HG03060 (cell line): ENCODE measurements at regions not wholly inside any gene's neighbourhood (a gene's known extent, or its start where the extent isn't known, plus 50 kb on each side); places are given as distances from the start of the nearest gene placed in this dataset.
"Not testable (repeated sequence)": the region's sequence is repeated elsewhere in the genome, so short reads cannot be mapped to it uniquely, and the experiment has no call there.

Experiments
- ATAC-seq: cut with Tn5 transposase; IDR thresholded peaks from one replicate; pipeline ENCODE4 v1.9.1; 2021; ENCODE audit warnings: low read depth, moderate number of reproducible peaks; ENCODE audit not compliant: unreplicated experiment

- no peak for ATAC-seq
Measured at GRCh38 chr14:22370084-22370847, 218.8 kb downstream of the DAD1 start.

DNA sequence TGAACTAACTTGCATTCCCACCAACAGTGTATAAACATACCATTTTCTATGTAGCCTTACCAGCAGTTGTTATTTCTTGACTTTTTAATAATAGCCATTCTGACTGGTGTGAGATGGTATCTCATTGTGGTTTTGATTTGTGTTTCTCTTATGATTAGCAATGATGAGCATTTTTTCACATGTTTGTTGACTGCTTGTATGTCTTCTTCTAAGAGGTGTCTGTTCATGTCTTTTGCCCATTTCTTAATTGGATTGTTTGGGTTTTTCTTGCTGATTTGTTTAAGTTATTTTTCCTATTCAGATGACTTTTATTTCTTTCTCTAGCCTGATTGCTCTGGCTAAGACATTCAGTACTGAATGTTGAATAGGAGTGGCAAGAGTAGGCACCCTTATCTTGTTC lies 230.3 kb downstream of the DAD1 start:
- no peak for ATAC-seq

- ATAC-seq = not testable (repeated sequence)
Measured at GRCh38 chr14:22349281-22349680, 239.7 kb downstream of the DAD1 start.

- no peak for ATAC-seq
Measured at GRCh38 chr14:22344673-22345072, 244.4 kb downstream of the DAD1 start.

GRCh38 chr14:22344209-22344608 lies 244.8 kb downstream of the DAD1 start:
- ATAC-seq = not testable (repeated sequence)

DNA sequence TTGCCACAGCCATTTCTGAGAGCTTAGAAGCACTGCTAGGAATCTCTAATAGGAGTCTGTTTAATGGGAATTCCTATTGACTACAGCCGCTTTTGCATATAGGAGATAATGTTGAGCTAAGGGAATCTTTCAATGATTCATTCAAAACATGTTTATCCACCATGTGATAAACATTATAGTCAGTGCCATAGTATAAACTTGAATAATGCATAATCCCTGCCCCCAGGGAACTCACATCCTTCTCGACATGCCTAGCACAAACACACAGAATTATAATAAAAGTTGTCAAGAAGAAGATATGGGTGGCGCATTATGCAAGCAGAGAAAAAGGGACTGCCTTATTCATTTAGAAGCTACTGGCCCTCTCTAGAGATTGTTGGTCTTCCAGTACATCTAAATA lies 248.0 kb downstream of the DAD1 start:
- no peak for ATAC-seq

GRCh38 chr14:22338917-22339715 lies 249.9 kb downstream of the DAD1 start:
- ATAC-seq = no peak

DNA sequence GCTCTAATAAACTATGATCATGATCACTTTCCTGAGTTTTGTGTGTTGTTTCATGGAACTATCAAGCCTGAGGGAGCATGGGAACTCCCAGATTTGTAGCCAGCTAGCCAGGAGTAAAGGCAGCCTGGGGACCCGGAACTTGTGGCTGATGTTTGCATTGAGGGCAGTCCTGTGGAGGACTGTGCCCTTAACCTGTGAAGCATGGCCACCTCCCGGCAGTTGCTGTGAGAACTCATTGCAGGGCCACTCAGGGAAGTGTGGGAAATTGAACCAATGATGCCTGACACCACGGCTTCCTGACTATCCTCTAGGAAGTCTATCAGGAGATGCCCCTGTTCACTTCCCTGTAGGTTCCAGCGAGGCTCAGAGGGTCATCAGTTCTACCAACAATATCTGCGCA lies 250.6 kb downstream of the DAD1 start:
- no peak for ATAC-seq

- no peak for ATAC-seq
Measured at GRCh38 chr14:22337938-22338337, 251.1 kb downstream of the DAD1 start.

DNA sequence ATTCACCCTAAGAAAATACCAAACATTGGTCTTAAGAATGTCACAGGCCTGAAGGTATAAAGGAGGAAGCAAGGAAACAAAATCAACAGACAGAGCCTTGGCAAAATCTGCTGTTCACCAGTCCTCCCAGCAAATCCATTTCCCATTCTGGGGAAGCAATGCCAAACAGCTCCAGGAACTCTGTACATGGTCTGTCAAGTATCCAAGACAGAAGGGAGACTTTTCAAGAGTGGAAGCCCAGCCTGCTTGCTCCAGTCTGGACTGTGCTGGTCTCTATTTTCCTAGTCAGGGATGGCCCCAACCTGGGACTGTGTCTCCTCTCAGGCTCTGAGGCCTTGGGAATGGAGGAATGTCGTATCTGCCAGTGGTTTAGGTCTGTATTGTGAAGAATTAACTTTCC lies 251.5 kb downstream of the DAD1 start:
- ATAC-seq = no peak

GRCh38 chr14:22336031-22336430 lies 253.0 kb downstream of the DAD1 start:
- no peak for ATAC-seq

DNA sequence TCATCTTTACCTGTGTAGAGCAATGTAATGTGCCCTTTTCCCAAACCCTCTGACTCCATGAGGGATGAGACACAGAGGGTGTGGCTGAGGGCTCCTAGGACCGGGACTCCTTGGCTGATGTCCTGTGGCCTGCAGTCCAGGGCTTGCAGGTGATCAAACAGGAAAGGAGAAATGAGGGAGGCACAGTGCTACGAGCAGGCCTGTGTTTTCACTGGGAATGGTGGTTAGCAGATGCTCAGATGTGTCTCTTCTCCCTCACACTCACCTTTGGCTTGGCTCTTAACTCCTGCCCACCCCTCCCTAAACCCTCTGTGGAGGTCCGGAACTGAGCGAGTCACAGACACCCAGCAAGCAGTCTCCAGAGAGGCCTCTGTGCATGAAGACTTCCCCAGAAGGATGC lies 254.4 kb downstream of the DAD1 start:
- ATAC-seq = no peak

- ATAC-seq = no peak
Measured at GRCh38 chr14:22334275-22334577, 254.8 kb downstream of the DAD1 start.

GRCh38 chr14:22333422-22334274 lies 255.4 kb downstream of the DAD1 start:
- no peak for ATAC-seq

GRCh38 chr14:22332686-22333421 lies 256.2 kb downstream of the DAD1 start:
- no peak for ATAC-seq

- no peak for ATAC-seq
Measured at GRCh38 chr14:22329371-22329770, 259.7 kb downstream of the DAD1 start.

GRCh38 chr14:22325676-22326400 lies 263.2 kb downstream of the DAD1 start:
- no peak for ATAC-seq

GRCh38 chr14:22320362-22320750 lies 268.7 kb downstream of the DAD1 start:
- ATAC-seq = no peak

DNA sequence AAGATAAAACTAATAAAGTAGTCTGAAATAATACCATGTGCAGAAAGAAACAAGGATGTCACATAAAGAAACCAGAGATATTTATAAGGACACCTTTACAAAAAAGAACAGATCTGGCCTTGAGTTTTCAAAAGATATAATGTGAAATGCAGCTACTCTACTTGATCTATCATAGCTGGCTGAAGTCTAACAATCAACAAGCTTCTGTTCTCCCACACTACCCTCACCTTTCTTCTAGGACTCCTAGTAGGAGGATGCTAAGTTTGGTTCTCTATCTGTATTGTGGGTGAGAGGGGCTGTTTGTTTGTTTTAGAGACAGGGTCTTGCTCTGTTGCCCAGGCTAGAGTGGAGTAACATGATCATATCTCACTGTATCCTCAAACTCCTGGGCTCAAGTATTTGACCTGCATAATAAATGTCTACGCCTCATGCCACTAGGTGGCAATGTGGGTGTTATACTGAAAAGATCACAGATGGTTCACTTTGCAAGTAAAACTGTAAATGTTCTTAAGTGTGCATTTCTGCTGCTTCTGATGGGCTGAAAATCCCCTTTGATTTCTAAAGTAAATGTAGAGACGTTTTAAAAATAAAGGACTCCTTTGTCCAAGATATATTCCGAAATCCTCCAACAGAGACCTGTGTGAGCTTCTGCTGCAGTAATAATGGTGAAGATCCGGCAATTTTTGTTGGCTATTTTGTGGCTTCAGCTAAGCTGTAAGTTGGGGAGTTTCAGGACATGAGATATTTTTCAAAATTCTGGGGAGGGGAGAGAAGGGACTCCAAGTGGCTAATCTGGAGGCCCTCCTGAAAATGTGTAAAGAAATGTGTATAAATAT lies 269.3 kb downstream of the DAD1 start:
- no peak for ATAC-seq
